Fibroblast of pulmonary artery (primary cell): ENCODE measurements at regions not wholly inside any gene's neighbourhood (a gene's known extent, or its start where the extent isn't known, plus 50 kb on each side); places are given as distances from the start of the nearest gene placed in this dataset.

Experiments
- DNase-seq: peaks from one replicate; pipeline ENCODE4 v3.0.0-alpha.2; 2010; ENCODE audit warnings: low read depth
- H3K4me3 ChIP-seq: replicated peaks from 2 replicates; pipeline ENCODE4 v1.5.1; 2011; ENCODE audit warnings: low read depth, mild to moderate bottlenecking, control low read depth, low read length, moderate library complexity
- TF ChIP-seq, protein P1 (sequence below): IDR thresholded peaks from 2 replicates; pipeline ENCODE4 v1.5.1; 2011; ENCODE audit warnings: mild to moderate bottlenecking, control low read depth, low read length, inconsistent platforms; ENCODE audit errors: missing control alignments

DNA sequence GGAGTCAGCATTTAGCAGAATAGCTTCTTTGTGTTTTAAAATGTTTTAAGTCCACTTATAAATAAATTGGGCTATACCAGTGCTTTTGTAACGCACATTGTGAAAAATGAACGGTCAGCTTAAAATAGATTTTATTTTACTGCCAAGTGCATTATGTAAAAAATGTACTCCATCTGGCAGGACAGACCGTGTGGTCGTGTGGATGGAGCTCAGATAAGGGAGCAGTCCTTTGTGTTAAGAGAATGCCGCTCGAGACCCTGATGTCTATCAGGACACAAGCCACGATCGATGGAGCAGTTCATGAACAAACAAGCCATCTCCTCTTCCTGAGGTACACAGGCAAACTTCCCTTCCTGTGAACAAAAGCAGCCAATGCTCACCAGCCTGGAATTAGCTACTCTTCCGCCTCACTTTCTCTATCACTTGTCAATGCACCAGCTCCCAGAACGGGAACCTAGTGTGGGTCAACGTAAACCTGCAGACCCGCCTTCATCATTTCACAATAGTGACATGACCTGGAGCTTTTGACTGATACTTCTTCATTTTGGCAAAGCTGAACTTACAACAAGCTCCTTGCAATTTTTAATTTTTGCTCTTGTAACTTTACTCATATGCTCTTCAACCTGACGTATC is 243.5 kb downstream of the TGFB2 start:
- DNase-seq, result no peak
- TF ChIP-seq, protein P1, sequence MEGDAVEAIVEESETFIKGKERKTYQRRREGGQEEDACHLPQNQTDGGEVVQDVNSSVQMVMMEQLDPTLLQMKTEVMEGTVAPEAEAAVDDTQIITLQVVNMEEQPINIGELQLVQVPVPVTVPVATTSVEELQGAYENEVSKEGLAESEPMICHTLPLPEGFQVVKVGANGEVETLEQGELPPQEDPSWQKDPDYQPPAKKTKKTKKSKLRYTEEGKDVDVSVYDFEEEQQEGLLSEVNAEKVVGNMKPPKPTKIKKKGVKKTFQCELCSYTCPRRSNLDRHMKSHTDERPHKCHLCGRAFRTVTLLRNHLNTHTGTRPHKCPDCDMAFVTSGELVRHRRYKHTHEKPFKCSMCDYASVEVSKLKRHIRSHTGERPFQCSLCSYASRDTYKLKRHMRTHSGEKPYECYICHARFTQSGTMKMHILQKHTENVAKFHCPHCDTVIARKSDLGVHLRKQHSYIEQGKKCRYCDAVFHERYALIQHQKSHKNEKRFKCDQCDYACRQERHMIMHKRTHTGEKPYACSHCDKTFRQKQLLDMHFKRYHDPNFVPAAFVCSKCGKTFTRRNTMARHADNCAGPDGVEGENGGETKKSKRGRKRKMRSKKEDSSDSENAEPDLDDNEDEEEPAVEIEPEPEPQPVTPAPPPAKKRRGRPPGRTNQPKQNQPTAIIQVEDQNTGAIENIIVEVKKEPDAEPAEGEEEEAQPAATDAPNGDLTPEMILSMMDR, result no peak
- H3K4me3 ChIP-seq, result no peak overlapping the region

DNA sequence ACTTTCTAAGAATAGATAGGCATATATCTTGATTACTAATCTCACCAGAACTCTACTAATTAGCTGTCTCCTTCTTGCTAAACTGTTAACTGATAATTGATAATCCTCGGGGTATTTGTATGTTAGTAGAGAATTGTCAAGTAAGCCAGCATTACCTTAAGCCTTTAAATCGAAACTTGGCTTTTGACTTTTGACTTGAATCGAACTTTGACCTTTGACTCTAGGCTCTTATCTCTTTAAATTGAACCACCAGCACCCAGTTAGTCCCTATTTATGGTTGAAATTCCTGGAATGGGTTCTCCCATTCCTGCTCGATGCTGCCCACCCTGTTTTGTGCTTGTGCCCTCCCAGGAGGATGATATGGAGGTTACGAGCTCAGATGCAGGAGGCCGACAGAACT is 244.4 kb downstream of the TGFB2 start:
- no peak for DNase-seq
- H3K4me3 ChIP-seq, result no peak overlapping the region
- TF ChIP-seq, protein P1, result no peak

DNA sequence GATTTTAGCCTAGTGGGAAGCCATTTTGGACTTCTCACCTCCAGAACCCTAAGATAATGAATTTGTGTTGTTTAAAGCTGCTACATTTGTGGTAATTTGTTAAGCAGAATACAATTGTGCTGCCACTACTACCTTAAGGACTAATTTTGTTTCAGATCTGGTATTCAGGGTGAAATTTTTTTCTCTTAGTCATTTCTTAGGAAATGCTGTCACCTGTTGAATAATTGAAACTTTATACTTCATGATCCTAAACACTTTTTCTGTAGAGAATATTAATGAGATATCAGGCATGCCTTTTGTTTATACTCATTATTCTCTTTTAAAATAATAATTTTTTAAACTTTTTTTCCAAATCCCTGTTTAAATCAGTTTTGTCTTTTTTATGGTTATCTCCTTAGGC is 246.8 kb downstream of the TGFB2 start:
- TF ChIP-seq, protein P1, result no peak
- no peak overlapping the region for H3K4me3 ChIP-seq
- DNase-seq, result no peak

DNA sequence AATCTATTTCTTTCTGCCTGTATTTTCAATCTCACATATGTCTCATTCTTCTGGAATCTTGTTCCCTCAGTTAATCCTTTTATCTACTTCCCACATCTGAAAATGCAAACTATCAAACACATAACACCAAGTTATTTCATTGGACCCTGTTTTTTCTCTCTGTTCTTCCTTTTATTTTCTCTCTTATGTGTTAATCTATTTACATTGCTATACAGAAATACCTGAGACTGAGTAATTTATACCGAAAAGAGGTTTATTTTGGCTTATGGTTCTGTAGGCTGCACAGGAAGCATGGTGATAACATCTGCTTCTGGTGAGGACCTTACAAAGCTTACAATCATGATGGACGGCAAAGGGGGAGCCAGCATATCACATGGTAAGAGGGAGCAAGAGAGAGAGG is 247.6 kb downstream of the TGFB2 start:
- no peak overlapping the region for H3K4me3 ChIP-seq
- no peak for DNase-seq
- TF ChIP-seq, protein P1, result no peak

DNA sequence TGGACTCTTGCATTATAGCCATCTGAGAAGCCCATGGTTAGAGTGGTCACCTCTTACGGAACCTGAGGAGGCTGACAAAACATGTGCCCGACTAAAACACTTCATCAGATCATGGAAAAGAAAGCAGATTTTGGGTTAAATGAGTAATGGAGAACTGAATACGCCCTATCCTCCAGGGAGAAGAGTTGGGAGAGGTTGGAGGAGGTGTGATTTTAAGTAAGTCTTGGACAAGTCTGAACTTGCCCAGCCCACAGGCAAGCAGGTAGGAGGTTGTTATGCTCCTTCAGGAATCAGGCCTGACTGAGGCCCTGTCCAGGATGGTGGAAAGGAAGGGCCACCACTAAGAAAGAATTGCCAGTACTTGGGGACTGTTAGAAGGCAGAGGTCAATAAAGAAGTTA is 255.8 kb downstream of the TGFB2 start:
- TF ChIP-seq, protein P1, result no peak
- no peak for DNase-seq
- no peak overlapping the region for H3K4me3 ChIP-seq

DNA sequence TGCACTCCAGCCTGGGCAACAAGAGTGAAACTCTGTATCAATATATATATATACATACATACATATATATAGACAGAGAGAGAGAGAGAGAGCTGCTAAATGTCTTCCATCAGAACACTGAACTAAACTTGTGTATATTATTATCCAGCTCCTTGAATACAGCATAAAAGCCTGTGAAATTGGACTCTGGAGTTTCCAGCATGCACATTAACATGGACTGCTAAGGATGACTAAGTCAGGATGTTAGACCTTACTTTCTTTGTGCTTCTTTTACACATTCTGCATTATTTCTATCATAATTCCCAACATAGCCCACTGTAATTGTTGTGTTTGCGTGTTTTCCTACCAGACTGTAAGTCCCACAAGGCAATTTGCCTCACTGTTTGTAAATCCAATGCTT is 259.1 kb downstream of the TGFB2 start:
- TF ChIP-seq, protein P1, result no peak
- DNase-seq, result no peak

DNA sequence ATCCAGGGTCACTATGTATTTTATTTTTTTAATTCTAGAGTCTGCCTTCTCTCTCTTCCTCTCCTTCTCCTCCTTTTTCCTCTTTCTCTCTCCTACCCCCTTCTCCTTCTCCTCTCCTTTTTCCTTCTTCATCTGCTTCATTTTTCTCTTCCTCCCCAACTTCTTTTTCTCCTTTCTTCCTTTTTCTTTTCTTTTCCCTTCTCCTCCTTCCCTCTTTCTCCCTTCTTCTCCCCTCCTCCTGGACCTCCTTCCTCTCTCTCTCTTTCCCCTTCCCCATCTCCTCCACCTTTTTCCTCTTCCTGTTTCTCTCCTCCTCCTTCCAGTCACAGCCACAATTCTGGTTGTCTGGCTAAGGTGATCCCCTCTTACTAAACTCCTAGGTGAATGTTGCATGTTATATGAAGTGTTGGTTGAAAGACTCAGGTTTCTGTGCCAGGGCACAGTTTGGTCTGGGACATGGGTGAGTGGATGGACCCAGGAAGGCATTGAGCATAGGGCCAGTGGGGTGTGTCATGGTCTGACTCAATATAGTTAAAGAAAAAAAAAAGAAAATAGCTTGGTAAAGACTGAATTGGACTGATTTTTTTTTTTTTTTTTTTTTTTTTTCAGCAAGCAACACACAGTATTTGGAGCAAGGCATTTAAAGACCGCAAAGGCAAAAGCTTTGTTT is 266.9 kb downstream of the TGFB2 start:
- DNase-seq, result no peak
- H3K4me3 ChIP-seq, result no peak overlapping the region
- TF ChIP-seq, protein P1, result no peak

More for the DNA sequence above, 259.1 kb downstream of the TGFB2 start:
- H3K4me3 ChIP-seq, result no peak overlapping the region
